ENCODE measurements at regions not wholly inside any gene's neighbourhood (a gene's known extent, or its start where the extent isn't known, plus 50 kb on each side); places are given as distances from the start of the nearest gene placed in this dataset.

DNA sequence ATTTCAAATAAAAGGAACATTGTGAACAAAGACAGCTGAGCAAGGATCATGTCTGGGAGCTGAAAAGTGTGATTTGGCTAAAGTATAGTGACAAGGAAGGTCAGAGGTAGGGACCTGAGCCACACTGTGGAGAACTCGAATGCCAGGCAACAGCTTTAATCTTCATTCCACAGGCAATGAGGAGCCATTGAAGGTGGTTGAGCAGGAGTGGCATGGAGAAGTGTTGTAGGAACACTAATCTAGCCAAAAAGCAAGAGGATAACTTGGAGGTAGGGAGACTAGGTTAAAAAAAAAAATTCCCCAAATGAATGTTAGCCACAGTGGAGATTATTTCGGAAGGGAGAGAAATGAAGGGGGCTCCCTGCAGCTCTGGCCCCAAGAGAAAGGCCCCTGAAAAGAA, 286.9 kb downstream of the BCOR start:
- BruUV-seq (replicated peaks), result no TSS peak
- Histone ChIP-seq H3K27me3 (ENCODE audit: control insufficient read depth, insufficient read depth, low read length) (peaks cover 4% of the 10 kb centered on the region; the same call in 1 of the 2 replicates), H3K36me3 (ENCODE audit: control insufficient read depth, insufficient read depth, low read length) (no peaks in the 10 kb centered on the region), H3K14ac (replicated peaks; ENCODE audit: low read depth, low read length) (no peak overlapping the region), H3K4me3 (ENCODE audit: insufficient read depth, low read depth, low read length) (no peak overlapping the region), H2BK20ac (ENCODE audit: low read depth, low read length) (no peak overlapping the region), H4K20me1 (ENCODE audit: insufficient read depth, low read length) (no peaks in the 10 kb centered on the region), H4K8ac (ENCODE audit: low read depth in 2 of 2, low read length in 2 of 2) (no peak overlapping the region), H3K79me1 (ENCODE audit: low read depth in 1 of 2, low read length in 2 of 2) (no peaks in the 10 kb centered on the region), H2AK9ac (replicated peaks; ENCODE audit: low read depth, low read length, poor library complexity) (no peak overlapping the region), H4K5ac (ENCODE audit: low read depth, low read length) (no peak overlapping the region), H3K18ac (ENCODE audit: low read depth, low read length) (no peak overlapping the region), H3K4ac (ENCODE audit: low read depth, low read length) (no peak overlapping the region), H3K27ac (ENCODE audit: insufficient read depth, low read length) (no peak overlapping the region), H2BK5ac (ENCODE audit: low read depth, low read length, poor library complexity, severe bottlenecking) (no peak overlapping the region), H2BK120ac (ENCODE audit: low read depth, low read length) (no peak overlapping the region), H3K4me1 (ENCODE audit: control insufficient read depth, insufficient read depth, low read length) (peaks cover 9% of the 10 kb centered on the region), H2AFZ (replicated peaks; ENCODE audit: low read length, poor library complexity) (no peak overlapping the region), H3K4me2 (ENCODE audit: low read depth, low read length) (no peak overlapping the region), H2AK5ac (ENCODE audit: low read depth, low read length) (no peak overlapping the region), H3K23ac (ENCODE audit: low read depth, low read length) (no peak overlapping the region), H2BK15ac (ENCODE audit: low read depth, low read length) (no peak overlapping the region; the same call in 2 of the 3 replicates), H4K91ac (ENCODE audit: insufficient read depth, low read depth, low read length) (no peak overlapping the region), H3K9me3 (ENCODE audit: control insufficient read depth, insufficient read depth, low read length) (no peaks in the 10 kb centered on the region), H3K9me1 (ENCODE audit: insufficient read depth, low read length) (peaks cover 5% of the 10 kb centered on the region; the same call in 1 of the 2 replicates), H3K9ac (ENCODE audit: low read depth, low read length) (no peak overlapping the region), H3K56ac (ENCODE audit: extremely low read depth, insufficient read depth, low read length) (no peak overlapping the region)
- in situ Hi-C loops (cut with MboI; ENCODE audit: low sequenced_read_pairs), result loop anchor here (10.0 kb wide), 1 partner anchor 274 kb away; no protein-coding TSS in a partner anchor
- DNase-seq, result no peak
- no peak for ATAC-seq (ENCODE audit: low read depth)
- no CpG with 5 or more reads among the region's 2 CpGs for WGBS, 2 experiments (ENCODE audit: extremely low coverage in 2 of 2, insufficient read length in 1 of 2)
- intact Hi-C loops (cut with micrococcal nuclease), result loop anchor here (5.0 kb wide), 1 partner anchor 346 kb away; no protein-coding TSS in a partner anchor
- dilution Hi-C loops (cut with HindIII; ENCODE audit: low sequenced_read_pairs, unreplicated experiment), result no loop called here
- ChIA-PET POLR2A (ENCODE audit: unreplicated experiment) (no interaction called here), CTCF (no interaction called here)
- no peak for TF ChIP-seq MAZ (IDR thresholded peaks at IDR 0.05; ENCODE audit: borderline replicate concordance, low read depth, low read length)
- no peak for TF ChIP-seq SMC3 (IDR thresholded peaks at IDR 0.05; ENCODE audit: low read depth, low read length)
- no peak for TF ChIP-seq MAFK (IDR thresholded peaks at IDR 0.05; ENCODE audit: low read depth, low read length)
- TF ChIP-seq, protein P1, sequence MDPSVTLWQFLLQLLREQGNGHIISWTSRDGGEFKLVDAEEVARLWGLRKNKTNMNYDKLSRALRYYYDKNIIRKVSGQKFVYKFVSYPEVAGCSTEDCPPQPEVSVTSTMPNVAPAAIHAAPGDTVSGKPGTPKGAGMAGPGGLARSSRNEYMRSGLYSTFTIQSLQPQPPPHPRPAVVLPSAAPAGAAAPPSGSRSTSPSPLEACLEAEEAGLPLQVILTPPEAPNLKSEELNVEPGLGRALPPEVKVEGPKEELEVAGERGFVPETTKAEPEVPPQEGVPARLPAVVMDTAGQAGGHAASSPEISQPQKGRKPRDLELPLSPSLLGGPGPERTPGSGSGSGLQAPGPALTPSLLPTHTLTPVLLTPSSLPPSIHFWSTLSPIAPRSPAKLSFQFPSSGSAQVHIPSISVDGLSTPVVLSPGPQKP (IDR thresholded peaks at IDR 0.05; ENCODE audit: borderline replicate concordance, low read depth, low read length), result no peak
- TF ChIP-seq NFE2L2 (IDR thresholded peaks at IDR 0.05; ENCODE audit: low read depth, low read length), result no peak
- TF ChIP-seq CEBPB (IDR thresholded peaks at IDR 0.05; ENCODE audit: low read depth, low read length), result no peak
- no peak for TF ChIP-seq MXI1 (IDR thresholded peaks at IDR 0.05; ENCODE audit: borderline replicate concordance, low read depth, low read length)
- no peak for TF ChIP-seq BHLHE40 (IDR thresholded peaks at IDR 0.05; ENCODE audit: low read depth, low read length)
- no peak for TF ChIP-seq CHD1 (IDR thresholded peaks at IDR 0.05; ENCODE audit: low read depth, low read length)
- no peak for TF ChIP-seq RAD21 (IDR thresholded peaks at IDR 0.05; ENCODE audit: low read length)
- no peak for TF ChIP-seq FOS (IDR thresholded peaks at IDR 0.05; ENCODE audit: low read depth, low read length)
- TF ChIP-seq, protein P2, sequence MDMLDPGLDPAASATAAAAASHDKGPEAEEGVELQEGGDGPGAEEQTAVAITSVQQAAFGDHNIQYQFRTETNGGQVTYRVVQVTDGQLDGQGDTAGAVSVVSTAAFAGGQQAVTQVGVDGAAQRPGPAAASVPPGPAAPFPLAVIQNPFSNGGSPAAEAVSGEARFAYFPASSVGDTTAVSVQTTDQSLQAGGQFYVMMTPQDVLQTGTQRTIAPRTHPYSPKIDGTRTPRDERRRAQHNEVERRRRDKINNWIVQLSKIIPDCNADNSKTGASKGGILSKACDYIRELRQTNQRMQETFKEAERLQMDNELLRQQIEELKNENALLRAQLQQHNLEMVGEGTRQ (IDR thresholded peaks at IDR 0.05; ENCODE audit: low read depth, low read length), result no peak
- no peak for TF ChIP-seq RFX5 (IDR thresholded peaks at IDR 0.05; ENCODE audit: low read depth, low read length)
- TF ChIP-seq, protein P3, sequence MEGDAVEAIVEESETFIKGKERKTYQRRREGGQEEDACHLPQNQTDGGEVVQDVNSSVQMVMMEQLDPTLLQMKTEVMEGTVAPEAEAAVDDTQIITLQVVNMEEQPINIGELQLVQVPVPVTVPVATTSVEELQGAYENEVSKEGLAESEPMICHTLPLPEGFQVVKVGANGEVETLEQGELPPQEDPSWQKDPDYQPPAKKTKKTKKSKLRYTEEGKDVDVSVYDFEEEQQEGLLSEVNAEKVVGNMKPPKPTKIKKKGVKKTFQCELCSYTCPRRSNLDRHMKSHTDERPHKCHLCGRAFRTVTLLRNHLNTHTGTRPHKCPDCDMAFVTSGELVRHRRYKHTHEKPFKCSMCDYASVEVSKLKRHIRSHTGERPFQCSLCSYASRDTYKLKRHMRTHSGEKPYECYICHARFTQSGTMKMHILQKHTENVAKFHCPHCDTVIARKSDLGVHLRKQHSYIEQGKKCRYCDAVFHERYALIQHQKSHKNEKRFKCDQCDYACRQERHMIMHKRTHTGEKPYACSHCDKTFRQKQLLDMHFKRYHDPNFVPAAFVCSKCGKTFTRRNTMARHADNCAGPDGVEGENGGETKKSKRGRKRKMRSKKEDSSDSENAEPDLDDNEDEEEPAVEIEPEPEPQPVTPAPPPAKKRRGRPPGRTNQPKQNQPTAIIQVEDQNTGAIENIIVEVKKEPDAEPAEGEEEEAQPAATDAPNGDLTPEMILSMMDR (conservative IDR thresholded peaks at IDR 0.05; ENCODE audit: low read depth, low read length), result no peak
- TF ChIP-seq POLR2A (IDR thresholded peaks at IDR 0.05; ENCODE audit: low read depth, low read length), result no peak
- TF ChIP-seq RCOR1 (IDR thresholded peaks at IDR 0.05; ENCODE audit: insufficient replicate concordance, low read length), result no peak

Measured in IMR-90 (cell line).